GM18511 (cell line): ENCODE measurements at regions not wholly inside any gene's neighbourhood (a gene's known extent, or its start where the extent isn't known, plus 50 kb on each side); places are given as distances from the start of the nearest gene placed in this dataset.

Experiments
- ATAC-seq: cut with Tn5 transposase; IDR thresholded peaks from one replicate; pipeline ENCODE4 v1.9.1; 2021; ENCODE audit warnings: mild to moderate bottlenecking, moderate library complexity; ENCODE audit not compliant: unreplicated experiment

DNA sequence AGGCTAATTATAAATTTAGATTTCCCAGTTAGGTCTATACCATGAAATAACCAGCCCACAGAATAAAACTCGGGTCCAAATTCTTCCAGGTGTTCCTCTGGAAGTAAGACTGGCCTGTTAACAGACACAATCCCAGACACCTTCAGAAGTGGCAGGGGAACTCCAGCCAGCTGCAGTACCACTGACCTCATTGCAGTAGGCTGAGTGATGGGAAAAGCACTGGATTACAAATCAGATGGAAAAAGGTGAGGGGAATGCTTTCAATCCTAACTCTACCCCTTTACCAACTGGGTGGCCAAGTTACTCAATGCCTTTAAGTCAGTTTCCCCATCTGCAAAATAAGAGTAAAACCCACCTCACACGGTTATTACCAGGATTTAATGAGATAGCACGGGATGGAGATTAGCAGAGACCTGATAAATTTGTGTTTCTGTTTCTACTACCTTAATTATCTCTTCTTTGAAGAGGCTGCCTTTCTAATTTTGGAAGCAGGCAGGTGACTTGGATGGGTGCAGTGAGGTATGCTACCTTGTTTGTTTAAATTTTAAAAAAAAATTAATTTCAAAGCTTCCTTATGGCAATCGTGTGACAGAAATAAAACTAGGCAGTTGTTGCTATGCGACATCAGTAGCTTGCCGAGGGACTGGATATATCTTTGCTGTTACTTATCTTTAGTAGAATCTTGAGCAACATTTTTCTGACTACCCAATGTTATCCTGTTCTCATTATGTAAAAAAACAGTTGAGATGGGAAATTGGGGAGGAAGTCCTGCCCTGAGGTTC lies 167.3 kb upstream of the GRIN2B start:
- no peak for ATAC-seq

- ATAC-seq: peak; percentile 27
Observed at GRCh38 chr12:14153803-14154202, 172.4 kb upstream of the GRIN2B start.

- no peak for ATAC-seq
Observed at GRCh38 chr12:14156606-14157005, 175.2 kb upstream of the GRIN2B start.

GRCh38 chr12:14157088-14157747 lies 175.8 kb upstream of the GRIN2B start:
- peak; percentile 96 for ATAC-seq

DNA sequence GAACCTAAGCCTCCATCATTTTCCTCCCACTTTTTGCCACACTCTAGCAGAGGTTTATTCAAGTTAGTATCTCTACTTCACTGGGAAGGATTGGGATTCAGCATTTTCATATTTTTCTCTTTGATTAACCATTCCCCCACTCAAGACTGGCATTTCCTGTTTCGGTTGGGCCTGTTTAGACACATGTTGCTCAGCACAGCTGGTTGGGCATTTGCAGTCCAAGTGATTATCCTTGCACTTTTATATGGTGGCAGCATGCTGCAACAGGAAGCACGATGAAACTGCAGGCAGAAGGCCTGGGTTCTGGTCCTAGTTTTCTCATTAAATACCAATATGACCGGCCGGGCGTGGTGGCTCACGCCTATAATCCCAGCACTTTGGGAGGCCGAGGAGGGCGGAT lies 182.9 kb upstream of the GRIN2B start:
- ATAC-seq: no peak

DNA sequence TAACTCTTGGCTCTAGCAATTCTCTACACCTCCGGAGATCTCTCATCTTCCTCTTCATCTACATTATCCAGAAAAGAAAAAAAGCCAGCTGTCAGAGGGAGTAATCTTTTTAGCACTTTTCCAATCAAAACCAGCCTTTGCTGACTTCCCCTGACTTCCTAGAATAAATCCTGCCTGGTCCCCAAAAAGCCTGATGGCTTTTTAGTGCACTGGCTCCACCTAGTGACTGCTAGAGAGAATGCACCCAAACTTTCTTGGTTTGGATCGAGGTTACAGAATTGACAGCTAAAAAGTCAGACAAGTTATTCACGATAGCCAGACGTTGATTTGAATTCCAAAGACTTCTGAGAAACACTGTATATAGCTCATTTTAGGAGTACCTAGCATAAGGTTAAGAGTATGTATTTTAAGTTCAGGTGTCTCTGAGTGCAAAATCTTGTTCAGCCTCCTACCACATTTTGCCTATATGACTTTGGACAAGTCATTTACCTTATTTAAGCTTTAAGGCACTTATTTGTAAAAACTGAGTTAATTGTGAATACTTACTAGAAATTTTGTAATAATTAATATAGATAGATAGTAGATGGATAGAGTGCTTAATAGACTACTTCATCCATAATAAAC lies 185.7 kb upstream of the GRIN2B start:
- ATAC-seq: peak; percentile 49

DNA sequence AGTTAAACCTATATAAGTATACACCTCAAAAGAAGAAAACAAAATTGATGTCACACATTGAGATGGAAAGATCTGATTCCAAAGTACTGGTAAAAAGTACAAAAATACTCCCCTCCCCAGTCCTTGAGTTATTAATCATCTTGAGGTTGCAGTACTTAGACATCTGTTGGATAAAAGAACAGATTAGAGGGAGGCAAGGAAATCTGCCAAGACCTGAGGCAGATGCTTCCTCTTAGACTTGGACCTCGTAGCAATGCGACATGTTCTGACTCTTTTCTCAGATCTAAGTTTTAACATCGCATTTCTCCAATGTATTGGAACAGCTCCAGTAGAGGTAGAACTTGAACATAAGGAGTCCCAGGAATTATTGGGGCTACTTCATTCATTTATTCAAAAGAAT lies 187.9 kb upstream of the GRIN2B start:
- ATAC-seq: no peak

- ATAC-seq: peak; percentile 91
Observed at GRCh38 chr12:14171106-14171505, 189.7 kb upstream of the GRIN2B start.

GRCh38 chr12:14175206-14175605 lies 190.3 kb upstream of the ATF7IP start:
- no peak for ATAC-seq

- ATAC-seq: peak; percentile 82
Observed at GRCh38 chr12:14185427-14186192, 179.9 kb upstream of the ATF7IP start.

DNA sequence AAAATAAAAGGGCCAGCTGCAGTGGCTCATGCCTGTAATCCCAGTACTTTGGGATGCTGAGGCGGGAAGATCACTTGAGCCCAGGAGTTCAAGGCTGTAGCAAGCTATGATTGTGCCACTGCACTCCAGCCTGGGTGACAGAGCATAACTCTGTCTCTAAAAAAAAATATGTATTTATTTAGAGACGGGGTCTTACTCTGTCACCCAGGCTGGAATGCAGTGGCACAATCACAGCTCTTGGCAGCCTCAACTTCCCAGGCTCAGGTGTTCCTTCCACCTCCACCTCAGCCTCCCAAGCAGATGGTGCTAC lies 179.3 kb upstream of the ATF7IP start:
- ATAC-seq: no peak

- no peak for ATAC-seq
Observed at GRCh38 chr12:14187002-14187401, 178.5 kb upstream of the ATF7IP start.

- ATAC-seq: no peak
Observed at GRCh38 chr12:14187966-14188365, 177.5 kb upstream of the ATF7IP start.

DNA sequence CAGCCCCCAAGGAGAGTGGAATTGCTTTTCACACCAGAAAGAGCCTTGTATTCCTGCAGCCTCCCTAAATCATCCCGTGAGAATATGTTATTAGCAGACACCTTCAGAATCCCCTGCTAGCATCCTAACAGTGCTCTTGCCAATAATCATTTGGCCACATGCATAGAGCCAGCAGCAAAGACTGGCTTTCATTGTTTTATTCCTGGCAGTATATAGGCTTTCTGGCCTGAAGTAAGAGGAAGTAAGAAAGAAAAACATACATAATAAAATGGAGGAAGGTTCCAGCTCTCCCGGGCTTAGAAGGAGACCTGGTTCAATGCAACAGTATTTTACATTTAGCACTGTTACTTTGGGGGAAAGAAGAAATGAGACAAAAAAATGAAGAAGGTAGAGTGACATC lies 176.7 kb upstream of the ATF7IP start:
- no peak for ATAC-seq

- no peak for ATAC-seq
Observed at GRCh38 chr12:14190694-14191093, 174.8 kb upstream of the ATF7IP start.

GRCh38 chr12:14191612-14192011 lies 173.9 kb upstream of the ATF7IP start:
- ATAC-seq: no peak

GRCh38 chr12:14193639-14194038 lies 171.8 kb upstream of the ATF7IP start:
- ATAC-seq: no peak

- no peak for ATAC-seq
Observed at GRCh38 chr12:14194572-14194971, 170.9 kb upstream of the ATF7IP start.

DNA sequence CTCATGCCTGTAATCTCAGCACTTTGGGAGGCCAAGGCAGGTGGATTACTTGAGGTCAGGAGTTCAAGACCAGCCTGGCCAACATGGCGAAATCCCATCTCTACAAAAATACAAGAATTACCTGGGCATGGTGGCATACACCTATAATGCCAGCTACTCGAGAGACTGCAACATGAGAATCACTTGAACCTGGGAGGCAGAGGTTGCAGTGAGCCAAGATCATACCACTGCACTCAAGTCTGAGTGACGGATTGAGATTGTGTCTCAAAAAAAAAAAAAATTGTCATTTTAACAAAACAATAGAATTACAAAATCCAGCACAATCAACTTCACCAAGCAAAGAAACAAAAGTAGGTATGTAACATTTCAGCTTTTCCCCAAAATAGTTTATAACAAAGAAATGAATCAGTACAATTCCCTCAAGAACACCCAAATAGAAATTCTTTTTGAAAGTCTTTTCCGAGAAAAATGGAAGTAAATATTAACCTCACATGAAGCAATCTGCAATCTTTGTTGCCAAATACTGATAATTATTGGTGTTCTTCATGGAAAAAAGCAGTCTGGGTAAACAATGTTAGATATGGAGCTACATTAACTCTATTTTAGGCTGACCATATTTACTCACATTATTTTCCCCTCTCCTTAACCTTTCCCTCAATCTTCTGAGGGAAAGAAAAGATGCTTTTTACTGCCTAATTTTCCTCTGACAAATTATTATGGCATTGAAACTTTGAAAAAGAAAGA lies 165.9 kb upstream of the ATF7IP start:
- no peak for ATAC-seq

DNA sequence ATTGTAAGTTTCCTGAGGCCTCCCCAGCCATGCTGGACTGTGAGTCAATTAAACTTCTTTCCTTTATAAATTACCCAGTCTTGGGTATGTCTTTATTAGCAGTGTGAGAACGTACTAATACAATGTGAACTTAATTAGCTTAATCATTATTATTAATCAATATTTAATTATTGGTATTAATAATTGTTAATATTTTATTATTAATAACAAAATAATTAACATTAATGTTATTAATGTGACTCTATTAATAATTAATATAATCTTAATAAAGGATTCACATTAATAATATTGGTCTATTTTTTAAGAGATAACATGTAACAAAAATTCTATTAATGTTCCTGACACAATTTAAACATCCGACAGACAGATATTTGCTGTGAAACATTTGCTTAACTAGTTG lies 164.9 kb upstream of the ATF7IP start:
- no peak for ATAC-seq

DNA sequence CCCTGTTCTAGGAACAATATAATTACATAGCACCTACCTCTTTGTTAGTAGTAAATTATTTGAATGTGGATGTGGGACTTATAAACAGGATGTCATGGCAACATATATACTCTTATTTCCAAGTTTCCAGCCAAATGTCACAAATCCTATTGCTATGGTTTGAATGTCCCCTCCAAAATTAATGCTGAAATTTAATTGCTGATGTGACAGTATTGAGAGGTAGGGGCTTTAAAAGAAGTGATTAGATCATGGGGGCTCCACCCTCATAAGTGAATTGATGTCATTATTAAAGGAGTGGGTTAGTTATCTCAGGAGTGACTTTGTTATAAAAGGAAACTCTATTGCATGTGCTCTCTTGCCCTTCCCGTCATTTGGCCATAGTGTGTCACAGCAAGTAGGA lies 164.2 kb upstream of the ATF7IP start:
- ATAC-seq: no peak
